CD14-positive monocyte (primary cell): ENCODE measurements at regions not wholly inside any gene's neighbourhood (a gene's known extent, or its start where the extent isn't known, plus 50 kb on each side); places are given as distances from the start of the nearest gene placed in this dataset.

Source experiments
- DNase-seq, 3 donors: peaks; one replicate each; pipeline ENCODE4 v3.0.0-alpha.2; 2011 to 2022
- H2AFZ ChIP-seq: 2 replicates; pipeline ENCODE4 v1.6.0; 2012; ENCODE audit warnings: mild to moderate bottlenecking, low read depth, low read length, inconsistent platforms; ENCODE audit not compliant: insufficient read depth, poor library complexity, severe bottlenecking
- H3K27ac ChIP-seq, 2 donors: 1 replicate in 1 of 2; 2 replicates in 1 of 2; pipeline ENCODE4 v1.5.1; 2012 to 2013; ENCODE audit warnings: low read length in 2 of 2, control low read depth in 1 of 2, inconsistent platforms in 1 of 2, low read depth in 1 of 2, mild to moderate bottlenecking in 1 of 2
- H3K27me3 ChIP-seq, 2 donors: one replicate each; pipeline versions ENCODE4 v1.6.0 to v1.6.1; 2011 to 2013; ENCODE audit warnings: low read length in 2 of 2; ENCODE audit not compliant: control insufficient read depth in 2 of 2, insufficient read depth in 2 of 2
- H3K36me3 ChIP-seq, 2 donors: replicated peaks in 1 of 2; 1 replicate in 1 of 2; 2 replicates in 1 of 2; pipeline versions ENCODE4 v1.5.1 to v1.6.1; 2012 to 2013; ENCODE audit warnings: low read length in 2 of 2, control low read depth in 1 of 2, inconsistent platforms in 1 of 2, mild to moderate bottlenecking in 1 of 2; ENCODE audit not compliant: insufficient read depth in 2 of 2, control insufficient read depth in 1 of 2
- H3K4me1 ChIP-seq, 2 donors: 1 replicate in 1 of 2; 2 replicates in 1 of 2; pipeline versions ENCODE4 v1.5.1 to v1.6.1; 2012 to 2013; ENCODE audit warnings: low read length in 2 of 2, control low read depth in 1 of 2, inconsistent platforms in 1 of 2, mild to moderate bottlenecking in 1 of 2, moderate library complexity in 1 of 2; ENCODE audit not compliant: insufficient read depth in 2 of 2, control insufficient read depth in 1 of 2
- H3K4me2 ChIP-seq: replicated peaks from 2 replicates; pipeline ENCODE3; 2012; ENCODE audit warnings: low read length, moderate library complexity, mild to moderate bottlenecking; ENCODE audit not compliant: poor library complexity, severe bottlenecking; ENCODE audit errors: extremely low read depth
- H3K4me3 ChIP-seq, 3 experiments: fragments of 200-600 bp in 1 of 3; sonication (generic) in 1 of 3; replicated peaks in 1 of 3; 1 replicate in 2 of 3; 2 replicates in 1 of 3; pipeline ENCODE4 v1.5.1; 2011 to 2013; ENCODE audit warnings: low read length in 3 of 3, mild to moderate bottlenecking in 3 of 3, control low read depth in 2 of 3, low read depth in 2 of 3, inconsistent platforms in 1 of 3, moderate library complexity in 1 of 3
- H3K79me2 ChIP-seq: 2 replicates; pipeline ENCODE4 v1.6.0; 2012; ENCODE audit warnings: mild to moderate bottlenecking, control low read depth, inconsistent platforms, low read length, moderate library complexity; ENCODE audit not compliant: insufficient read depth
- H3K9ac ChIP-seq: 2 replicates; pipeline ENCODE4 v1.6.0; 2017; ENCODE audit warnings: low read length, mild to moderate bottlenecking; ENCODE audit not compliant: insufficient read depth, poor library complexity, severe bottlenecking
- H3K9me3 ChIP-seq, 2 donors: replicated peaks in 1 of 2; 1 replicate in 1 of 2; 2 replicates in 1 of 2; pipeline versions ENCODE4 v1.5.1 to v1.6.1; 2012 to 2013; ENCODE audit warnings: low read length in 2 of 2, control low read depth in 1 of 2; ENCODE audit not compliant: control insufficient read depth in 1 of 2, insufficient read depth in 1 of 2
- H4K20me1 ChIP-seq: 2 replicates; pipeline ENCODE4 v1.6.0; 2012; ENCODE audit warnings: mild to moderate bottlenecking, low read length, control low read depth, moderate library complexity; ENCODE audit not compliant: insufficient read depth
- H3K27ac Mint-ChIP-seq, 7 donors: one replicate each; pipeline ENCODE4 v1.8.0; 2020; ENCODE audit warnings: mild to moderate bottlenecking in 7 of 7, mixed read lengths in 7 of 7, moderate library complexity in 6 of 7, inconsistent platforms in 2 of 7
- H3K27me3 Mint-ChIP-seq, 3 donors: one replicate each; pipeline ENCODE4 v1.8.0; 2021 to 2022; ENCODE audit warnings: low read depth in 3 of 3, mild to moderate bottlenecking in 3 of 3, mixed read lengths in 3 of 3, moderate library complexity in 3 of 3, inconsistent platforms in 1 of 3
- H3K36me3 Mint-ChIP-seq, 2 donors: one replicate each; pipeline ENCODE4 v1.8.0; 2020; ENCODE audit warnings: mixed read lengths in 2 of 2, inconsistent platforms in 1 of 2, mild to moderate bottlenecking in 1 of 2
- H3K4me1 Mint-ChIP-seq: one replicate; pipeline ENCODE4 v1.8.0; 2020; ENCODE audit warnings: mild to moderate bottlenecking, mixed read lengths
- H3K4me3 Mint-ChIP-seq, 2 donors: one replicate each; pipeline ENCODE4 v1.8.0; 2020; ENCODE audit warnings: mild to moderate bottlenecking in 2 of 2, mixed read lengths in 2 of 2, moderate library complexity in 1 of 2
- H3K9me3 Mint-ChIP-seq, 7 donors: one replicate each; pipeline ENCODE4 v1.8.0; 2020 to 2022; ENCODE audit warnings: mixed read lengths in 7 of 7, mild to moderate bottlenecking in 6 of 7, moderate library complexity in 6 of 7, inconsistent platforms in 2 of 7
- CTCF ChIP-seq: fragments of 200-600 bp; IDR thresholded peaks from one replicate; pipeline ENCODE4 v1.8.0; 2022; ENCODE audit warnings: antibody characterized with exemption, mild to moderate bottlenecking
- WGBS: methylation state at CpG from one replicate; pipeline ENCODE4 v1.1.5; 2013; ENCODE audit warnings: missing lambda C conversion rate; ENCODE audit not compliant: insufficient coverage; 5-methylcytosine and 5-hydroxymethylcytosine counted together
- intact Hi-C, 2 donors: fragments of 100-400 bp; cut with micrococcal nuclease; formaldehyde crosslinking; loops; one replicate each; pipeline versions ENCODE4 v1.15.0 to v1.15.1; 2023

GRCh38 chr10:125549653-125550052 lies 133.3 kb downstream of the TEX36 start:
- no peak overlapping the region for H3K4me3 Mint-ChIP-seq
- no peak overlapping the region for H2AFZ ChIP-seq
- 25% methylated on average over 4 of the region's 7 CpGs for WGBS

GRCh38 chr10:125548878-125549277 lies 134.1 kb downstream of the TEX36 start:
- Histone ChIP-seq H3K4me2 (no peak overlapping the region), H4K20me1 (no peaks in the 10 kb centered on the region), H3K27ac (no peak overlapping the region), H3K79me2 (no peaks in the 10 kb centered on the region), H3K9ac (no peak overlapping the region), H3K4me3 (no peak overlapping the region), H3K4me1 (no peaks in the 10 kb centered on the region), H3K36me3 (no peaks in the 10 kb centered on the region), H3K27me3 (no peaks in the 10 kb centered on the region), H2AFZ (no peak overlapping the region), H3K9me3 (peaks cover 0 to 11% of the 10 kb centered on the region in 2 donors)
- Mint-ChIP-seq H3K36me3 (no peaks in the 10 kb centered on the region), H3K4me1 (no peaks in the 10 kb centered on the region), H3K27me3 (peaks cover 0 to 9% (median 0%) of the 10 kb centered on the region in 3 donors), H3K4me3 (no peak overlapping the region), H3K9me3 (peaks cover 0 to 23% (median 8%) of the 10 kb centered on the region in 7 donors), H3K27ac (no peak overlapping the region)
- intact Hi-C loops, result no loop called here
- 98% methylated on average over 5 of the region's 7 CpGs for WGBS
- TF ChIP-seq CTCF, result no peak
- DNase-seq, result no peak

More at GRCh38 chr10:125549653-125550052, 133.3 kb downstream of the TEX36 start:
- TF ChIP-seq CTCF, result no peak
- H3K27ac Mint-ChIP-seq, result no peak overlapping the region
- DNase-seq, result no peak
- H3K9me3 ChIP-seq, result peaks cover 0 to 11% of the 10 kb centered on the region in 2 donors
- H3K79me2 ChIP-seq, result no peaks in the 10 kb centered on the region
- H3K4me1 ChIP-seq, result no peaks in the 10 kb centered on the region
- no peak overlapping the region for H3K4me3 ChIP-seq
- no peak overlapping the region for H3K27ac ChIP-seq
- H3K36me3 ChIP-seq, result no peaks in the 10 kb centered on the region
- H3K36me3 Mint-ChIP-seq, result no peaks in the 10 kb centered on the region
- no peaks in the 10 kb centered on the region for H4K20me1 ChIP-seq
- H3K4me2 ChIP-seq, result no peak overlapping the region
- peaks cover 0 to 23% (median 8%) of the 10 kb centered on the region in 7 donors for H3K9me3 Mint-ChIP-seq
- peaks cover 0 to 10% (median 0%) of the 10 kb centered on the region in 3 donors for H3K27me3 Mint-ChIP-seq
- intact Hi-C loops, result no loop called here
- no peak overlapping the region for H3K9ac ChIP-seq
- H3K4me1 Mint-ChIP-seq, result no peaks in the 10 kb centered on the region
- H3K27me3 ChIP-seq, result no peaks in the 10 kb centered on the region
